Head of caudate nucleus (tissue), 42 donors: ENCODE measurements at regions not wholly inside any gene's neighbourhood (a gene's known extent, or its start where the extent isn't known, plus 50 kb on each side); places are given as distances from the start of the nearest gene placed in this dataset.

Experiments used
- DNase-seq, 42 donors: peaks; one replicate each; pipeline versions ENCODE4 v3.0.0 to v3.0.0-alpha.2; 2020 to 2021; ENCODE audit warnings: mixed read lengths in 7 of 42
- intact Hi-C: fragments of 100-400 bp; cut with DNase I; formaldehyde crosslinking; loops from one replicate; pipeline ENCODE4 v1.15.0; 2022

DNA sequence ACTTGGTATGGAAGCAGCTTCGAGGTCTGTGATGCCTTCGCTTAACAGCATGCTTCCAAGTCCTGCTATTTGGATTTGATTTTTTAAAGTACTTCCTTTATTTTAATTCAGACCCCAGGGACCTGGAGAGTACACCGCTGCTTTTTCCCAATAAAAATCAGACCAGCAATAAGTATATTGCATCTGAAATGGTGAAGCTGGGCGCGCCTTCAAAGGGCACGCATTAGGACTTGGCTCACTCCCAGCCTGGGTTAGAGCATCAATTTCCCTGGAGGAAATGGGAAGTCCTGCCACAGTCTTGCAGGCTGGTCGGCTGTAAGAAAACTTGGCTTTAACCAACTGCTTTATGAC lies 325.1 kb downstream of the RRAGC start:
- DNase-seq, result no peak
- intact Hi-C loops, result no loop called here

DNA sequence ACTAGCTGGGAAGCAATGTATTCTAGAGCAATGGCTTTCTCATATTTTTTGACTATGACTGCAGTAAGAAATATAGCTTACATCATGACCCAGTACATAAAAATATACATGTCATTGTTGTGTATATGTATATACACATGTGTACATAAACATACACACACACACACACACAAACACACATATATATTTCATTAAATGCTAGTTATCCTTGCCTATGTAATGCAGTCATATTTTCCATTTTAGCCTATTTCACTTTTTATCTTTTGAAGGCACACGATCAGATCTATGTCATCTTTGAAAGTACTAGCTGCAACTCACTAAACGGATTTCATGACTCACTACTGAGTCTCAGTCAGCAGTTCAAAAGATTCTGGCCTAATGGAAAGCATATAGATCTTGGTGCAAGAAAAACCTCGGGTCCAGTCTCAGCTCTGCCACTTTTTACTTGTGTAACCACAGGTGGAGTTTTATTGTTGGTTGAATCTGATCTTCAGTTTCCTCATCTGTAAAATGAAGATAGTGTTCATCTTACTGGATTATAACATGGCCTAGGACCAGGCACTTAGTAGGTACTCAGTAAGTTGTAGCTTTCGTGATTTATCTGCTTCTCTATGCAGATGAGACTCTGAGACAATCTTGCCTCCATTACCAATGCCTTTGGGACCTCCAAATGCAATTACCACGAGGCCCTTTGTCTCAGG lies 325.6 kb downstream of the RRAGC start:
- intact Hi-C loops, result no loop called here

DNA sequence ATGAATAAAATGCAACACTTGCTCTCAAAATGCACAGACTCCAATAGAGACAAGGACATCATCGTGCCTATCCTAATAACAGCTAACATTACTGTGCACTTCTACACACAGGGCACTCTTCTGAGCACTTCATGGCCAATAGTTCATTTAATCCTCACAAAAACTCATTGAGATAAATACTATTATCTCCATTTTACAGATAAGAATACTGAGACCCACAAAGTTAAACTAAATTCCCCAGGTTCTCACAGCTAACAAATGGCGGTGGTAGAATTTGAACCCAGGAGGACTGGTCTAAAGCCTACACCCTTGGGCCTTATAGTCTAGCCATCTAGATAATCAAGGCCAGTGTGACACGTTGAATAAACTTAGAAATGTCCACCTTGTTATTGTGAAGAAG lies 328.6 kb downstream of the RRAGC start:
- DNase-seq, result no peak
- intact Hi-C loops, result no loop called here

More for the DNA sequence above, 325.6 kb downstream of the RRAGC start:
- DNase-seq, result no peak

DNA sequence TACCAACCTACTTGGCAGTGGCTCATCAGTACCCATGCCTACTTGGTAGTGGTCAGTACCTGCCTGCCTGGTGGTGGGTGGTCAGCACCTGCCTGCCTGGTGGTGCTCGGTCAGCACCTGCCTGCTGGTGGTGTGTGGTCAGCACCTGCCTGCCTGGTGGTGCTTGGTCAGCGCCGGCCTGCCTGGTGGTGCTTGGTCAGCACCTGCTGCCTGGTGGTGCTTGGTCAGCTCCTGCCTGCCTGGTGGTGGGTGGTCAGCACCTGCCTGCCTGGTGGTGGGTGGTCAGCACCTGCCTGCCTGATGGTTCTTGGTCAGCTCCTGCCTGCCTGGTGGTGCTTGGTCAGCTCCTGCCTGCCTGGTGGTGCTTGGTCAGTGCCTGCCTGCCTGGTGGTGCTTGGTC lies 329.6 kb downstream of the RRAGC start:
- no peak for DNase-seq
- intact Hi-C loops, result no loop called here

DNA sequence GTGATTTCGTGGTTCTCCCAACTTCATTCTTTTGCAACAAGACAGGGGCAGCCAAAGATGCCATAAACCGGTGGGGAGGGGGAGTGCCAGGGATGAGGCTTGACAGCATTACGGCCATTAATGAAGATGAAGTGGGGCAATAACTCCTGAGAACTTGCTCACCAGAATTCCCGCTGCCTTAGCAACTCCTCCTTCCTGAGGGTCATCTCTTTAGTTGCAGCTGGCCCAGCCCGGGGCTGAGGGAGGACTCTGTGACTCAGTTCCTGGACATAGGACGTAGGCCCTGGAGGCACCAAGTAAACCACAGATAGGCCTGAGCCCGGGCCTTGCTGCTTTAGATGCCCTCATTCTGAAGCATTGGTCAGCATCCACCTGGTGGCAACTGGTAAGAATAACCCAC lies 330.2 kb downstream of the RRAGC start:
- intact Hi-C loops, result no loop called here
- no peak for DNase-seq

DNA sequence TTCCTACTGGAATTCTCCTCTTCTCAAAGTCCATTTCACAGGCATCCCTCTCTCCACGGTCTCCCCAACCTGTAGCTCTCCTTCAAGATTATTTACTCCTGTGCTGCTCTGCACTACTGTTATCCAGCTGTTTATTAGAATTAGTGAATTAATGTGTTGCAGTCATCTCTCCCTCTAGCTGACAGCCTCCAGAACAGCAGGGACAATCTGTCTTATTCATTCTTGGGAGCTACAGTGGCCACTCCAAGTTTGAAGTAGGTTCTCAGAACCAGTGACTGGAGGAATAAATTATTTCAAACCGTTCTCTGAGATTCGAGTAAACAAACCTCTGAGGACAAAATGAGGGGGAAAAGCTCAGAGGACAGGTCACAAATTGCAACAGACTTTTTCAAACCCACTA lies 330.9 kb downstream of the RRAGC start:
- intact Hi-C loops, result no loop called here
- no peak for DNase-seq

DNA sequence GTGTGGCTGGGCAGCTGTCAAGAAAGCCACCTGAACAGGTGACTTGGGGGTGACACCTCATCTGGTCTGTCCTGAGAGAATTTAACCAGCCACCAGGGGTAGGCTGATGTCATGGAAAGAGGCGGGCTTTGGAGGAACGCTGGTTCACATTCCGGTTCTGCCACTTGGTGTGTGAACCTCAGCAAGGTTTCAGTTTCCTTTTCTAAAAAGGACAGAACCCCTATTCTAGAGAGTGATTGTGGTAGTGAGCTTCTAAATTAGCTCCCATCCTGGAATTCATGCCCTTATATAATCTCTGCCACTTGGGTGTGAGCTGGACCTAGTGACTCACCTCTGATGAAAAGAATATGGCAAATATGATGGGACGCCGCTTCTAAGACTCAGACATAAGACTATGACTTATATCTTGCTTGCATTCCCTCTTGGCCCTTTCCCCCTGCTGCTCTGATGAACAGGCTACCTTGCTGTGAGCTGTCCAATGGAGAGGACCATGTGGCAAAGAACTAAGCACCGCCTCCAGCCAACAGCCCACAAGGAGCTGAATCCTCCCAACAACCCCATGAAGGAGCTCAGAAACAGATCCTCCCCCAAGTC lies 332.1 kb downstream of the RRAGC start:
- no peak for DNase-seq
- intact Hi-C loops, result no loop called here

DNA sequence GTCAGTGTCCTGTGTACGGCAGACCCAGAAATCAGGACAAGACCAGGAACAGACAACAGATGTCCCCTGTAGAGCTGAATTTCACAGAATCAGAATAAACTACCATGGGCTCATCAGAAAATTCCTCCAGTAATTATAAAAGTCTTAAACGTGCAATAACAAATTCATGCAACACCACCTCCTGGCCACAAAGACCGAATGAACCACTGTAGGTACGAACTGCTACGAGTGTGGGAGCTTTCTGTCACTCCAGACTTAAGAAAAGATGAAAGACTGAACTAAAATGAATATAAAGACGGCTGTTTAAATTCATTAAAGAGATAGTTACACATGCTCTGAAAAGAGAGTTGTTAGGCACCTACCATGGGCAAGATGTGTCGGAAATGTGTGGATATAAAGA lies 333.5 kb downstream of the RRAGC start:
- no peak for DNase-seq
- intact Hi-C loops, result no loop called here

DNA sequence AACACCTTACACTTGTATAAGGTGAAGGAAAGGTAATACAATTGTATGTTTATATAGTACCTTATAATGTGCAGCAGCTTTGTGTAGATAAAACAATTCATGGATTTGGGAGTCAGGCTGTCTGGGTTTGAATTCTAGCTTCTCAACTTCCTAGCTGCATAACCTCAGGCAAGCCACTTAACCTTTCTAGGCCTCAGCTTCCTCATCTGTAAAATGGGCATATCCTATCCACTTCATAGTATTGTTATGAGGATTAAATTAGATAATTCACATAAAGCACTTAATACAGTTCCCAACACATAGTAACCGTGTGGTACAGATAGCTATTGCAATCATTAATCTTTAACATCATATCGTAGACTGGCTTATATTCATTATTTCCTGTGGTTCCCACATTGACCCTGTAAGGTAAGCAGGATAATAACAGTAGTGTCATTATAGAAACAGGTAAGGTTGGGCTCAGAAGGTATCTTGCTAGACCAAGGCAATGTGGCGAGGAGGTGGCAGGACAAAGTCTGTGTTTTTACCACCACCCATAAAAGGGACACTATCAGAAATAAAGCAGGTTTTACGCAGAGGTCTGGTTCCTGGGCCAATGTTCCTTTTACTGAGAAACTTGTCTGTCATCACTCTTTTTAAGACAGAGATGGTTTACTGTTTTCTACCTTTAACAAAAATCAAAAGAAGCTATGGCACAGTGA lies 334.1 kb downstream of the RRAGC start:
- intact Hi-C loops, result no loop called here
- no peak for DNase-seq

DNA sequence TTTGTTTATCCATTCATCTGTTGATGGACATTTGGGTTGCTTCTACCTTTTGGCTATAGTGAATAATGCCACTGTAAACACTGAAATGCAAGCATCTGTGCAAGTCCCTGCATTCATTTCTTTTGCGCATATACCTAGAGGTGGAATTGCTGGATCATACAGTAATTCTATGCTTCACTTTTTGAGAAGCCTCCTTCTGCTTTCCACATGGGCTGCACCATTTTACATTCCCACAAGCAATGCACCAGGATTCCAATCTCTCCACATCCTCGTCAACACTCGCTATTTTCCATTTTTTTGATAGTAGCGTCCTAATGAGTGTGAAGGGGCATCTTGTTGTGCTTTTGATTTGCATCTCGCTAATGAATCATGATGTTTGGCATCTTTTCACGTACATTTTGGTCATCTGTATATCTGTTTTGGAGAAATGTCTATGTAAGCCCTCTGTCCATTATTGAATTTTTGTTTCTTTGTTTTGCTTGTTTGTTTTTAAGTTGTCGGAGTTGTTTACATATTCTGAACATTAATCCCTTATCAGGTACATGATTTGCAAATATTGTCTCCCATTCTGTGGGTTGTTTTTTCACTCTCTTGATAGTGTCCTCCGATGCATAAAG lies 335.4 kb downstream of the RRAGC start:
- intact Hi-C loops, result no loop called here

DNA sequence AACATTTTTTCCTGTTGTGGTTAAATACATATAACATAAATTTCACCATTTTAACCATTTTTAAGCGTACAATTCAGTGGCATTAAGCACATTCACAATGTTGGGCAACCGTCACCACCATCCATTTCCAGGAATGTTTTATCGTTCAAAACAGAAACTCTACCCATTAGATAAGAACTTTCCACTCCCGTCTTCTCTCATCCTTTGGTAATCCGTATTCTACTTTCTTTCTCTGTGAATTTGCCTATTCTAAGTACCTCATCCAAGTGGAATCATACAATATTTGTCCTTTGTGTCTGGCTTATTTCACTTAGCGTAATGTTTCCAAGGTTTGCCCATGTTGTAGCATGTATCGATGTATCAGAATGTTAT lies 336.0 kb downstream of the RRAGC start:
- DNase-seq, result no peak
- intact Hi-C loops, result no loop called here

More for the DNA sequence above, 335.4 kb downstream of the RRAGC start:
- DNase-seq, result no peak

DNA sequence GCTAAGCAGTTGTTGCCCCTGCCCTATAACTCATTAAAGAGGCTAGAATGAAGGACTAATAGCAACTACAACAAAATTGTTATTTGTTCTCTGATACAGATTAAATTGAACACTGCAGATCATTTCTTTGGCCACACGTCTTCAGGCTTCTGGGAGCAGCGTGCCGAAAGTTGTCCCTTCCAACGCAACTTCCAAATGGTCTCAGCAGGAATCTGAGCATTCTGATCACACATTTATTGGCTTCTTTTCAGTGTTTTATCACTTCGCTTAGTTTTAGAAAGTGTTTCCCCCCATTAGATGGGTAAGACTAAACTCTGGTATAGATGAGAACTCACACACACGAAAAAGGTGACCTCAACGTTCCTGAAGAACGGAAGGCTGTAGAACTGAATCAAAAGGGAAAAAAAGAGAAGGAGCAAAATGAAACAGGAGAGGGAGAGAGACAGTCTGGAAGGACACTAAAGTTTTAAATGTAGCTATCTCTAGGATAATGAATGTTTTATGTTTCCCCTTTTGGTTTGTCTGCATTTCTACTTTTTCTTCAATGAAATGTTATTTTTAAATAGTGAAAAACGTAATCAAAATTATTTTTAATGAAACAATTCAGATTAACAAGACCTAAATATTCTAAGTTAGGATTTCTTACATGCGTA lies 336.5 kb downstream of the RRAGC start:
- no peak for DNase-seq
- intact Hi-C loops, result no loop called here

DNA sequence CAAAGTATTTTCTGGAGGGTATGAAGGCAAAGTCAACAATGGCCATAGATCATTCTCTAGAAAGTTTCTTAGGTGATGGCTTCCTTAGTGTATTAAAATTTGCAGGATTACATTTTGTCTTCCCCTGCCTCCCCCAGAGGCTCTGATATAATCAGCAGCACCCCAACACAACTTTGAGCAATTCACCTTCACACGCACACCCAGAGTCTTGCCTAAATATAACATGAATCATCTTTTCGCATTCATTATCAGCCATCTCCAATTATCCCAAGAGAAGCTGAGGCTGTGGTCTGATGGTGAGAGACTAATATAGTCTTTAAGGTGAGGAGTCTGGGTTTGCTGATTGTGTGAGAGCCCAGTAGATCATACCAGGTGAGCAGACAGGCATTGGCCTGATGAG lies 343.0 kb downstream of the RRAGC start:
- intact Hi-C loops, result no loop called here

DNA sequence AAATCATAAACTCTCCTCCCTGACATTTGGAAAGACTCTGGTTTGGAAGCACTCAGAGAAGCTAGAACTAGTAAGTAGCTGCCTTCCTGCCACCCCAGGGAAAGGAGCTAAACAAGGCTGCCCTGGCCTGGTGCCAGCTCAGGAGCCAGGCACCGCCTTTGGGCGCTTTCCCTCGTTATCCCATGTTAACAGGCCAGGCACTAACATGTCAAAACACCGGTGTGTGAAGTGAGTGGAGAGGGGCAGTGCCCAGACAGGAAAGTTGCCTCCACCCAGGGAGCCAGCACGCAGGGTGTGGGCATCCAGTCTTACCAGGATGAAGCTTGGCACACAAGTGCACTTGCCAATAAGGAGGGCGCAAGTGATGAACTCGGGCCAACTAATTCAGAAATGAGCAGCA lies 346.8 kb downstream of the RRAGC start:
- intact Hi-C loops, result no loop called here
- no peak for DNase-seq

More for the DNA sequence above, 343.0 kb downstream of the RRAGC start:
- DNase-seq, result peak in 10 of 42 donors; percentile 9 to 56 (median 20)

DNA sequence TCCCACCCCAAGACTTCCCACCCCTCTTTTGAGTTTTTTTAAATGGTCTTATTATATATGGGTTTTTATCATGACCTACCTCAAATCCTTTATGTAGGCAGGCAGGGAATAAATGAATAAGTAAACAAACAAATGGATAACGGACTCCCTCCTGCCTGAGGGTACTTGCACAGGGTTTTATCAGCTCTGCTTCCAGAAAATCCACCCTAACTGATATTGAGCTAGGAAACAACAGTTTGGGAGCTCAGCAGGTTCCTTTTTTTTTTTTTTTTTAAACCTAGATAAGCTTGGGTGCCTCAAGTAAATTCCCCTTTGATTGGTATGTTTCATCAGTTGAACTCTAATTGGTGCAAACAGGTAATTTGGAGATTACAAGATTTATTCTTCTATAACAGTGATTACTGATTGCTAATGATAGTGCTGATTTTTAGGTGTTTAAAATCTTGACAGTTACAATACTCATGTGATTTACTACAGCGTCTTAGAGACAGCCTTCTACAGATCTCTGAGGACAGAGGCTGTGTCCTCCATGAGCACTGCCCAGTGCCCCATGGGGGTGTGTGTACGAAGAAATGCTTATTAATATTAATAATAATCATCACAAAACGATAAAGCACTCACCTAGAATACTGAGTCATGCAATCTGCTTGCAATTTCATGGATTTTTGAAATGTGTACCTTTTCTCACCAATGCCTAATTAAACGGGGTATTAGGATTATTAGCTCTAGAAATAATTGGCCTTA lies 347.4 kb downstream of the RRAGC start:
- no peak for DNase-seq
- intact Hi-C loops, result no loop called here

DNA sequence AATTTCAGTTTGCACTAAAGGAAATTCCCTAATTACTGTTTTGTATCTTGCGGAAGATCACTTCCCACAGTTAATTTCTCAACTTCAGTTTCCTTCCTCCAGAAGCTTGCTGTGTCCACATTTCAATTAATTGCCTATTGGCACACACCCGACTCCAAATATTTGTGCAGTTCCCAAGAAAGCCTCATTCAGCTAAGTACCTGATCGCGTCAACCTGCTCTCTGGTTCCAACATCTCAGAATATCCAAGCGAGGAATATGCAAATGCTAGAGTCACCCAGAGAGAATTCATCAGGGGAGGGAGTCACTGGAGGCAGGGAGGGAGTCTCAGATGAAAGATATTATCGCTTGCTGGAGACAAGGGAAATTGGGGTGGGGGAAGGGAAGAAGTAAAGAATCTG lies 351.3 kb downstream of the RRAGC start:
- DNase-seq, result no peak
- intact Hi-C loops, result no loop called here

DNA sequence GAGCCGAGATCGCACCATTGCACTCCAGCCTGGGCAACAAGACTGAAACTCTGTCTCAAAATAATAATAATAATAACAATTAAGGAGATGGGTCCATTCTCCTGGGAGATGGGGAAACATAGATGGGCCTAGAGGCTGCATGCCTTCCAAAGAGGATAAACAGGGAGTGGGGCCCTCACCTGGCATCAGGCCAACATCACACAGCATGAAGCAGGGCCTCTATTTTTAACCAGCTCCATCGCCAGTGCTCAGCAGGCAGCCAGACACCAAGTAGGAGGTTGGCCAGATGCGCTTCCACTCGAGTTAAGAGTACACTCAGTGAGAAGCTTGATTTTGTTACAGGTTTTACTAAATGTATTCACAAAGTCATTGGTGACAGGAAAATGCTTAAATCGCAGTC lies 352.0 kb downstream of the RRAGC start:
- DNase-seq, result no peak
- intact Hi-C loops, result no loop called here

DNA sequence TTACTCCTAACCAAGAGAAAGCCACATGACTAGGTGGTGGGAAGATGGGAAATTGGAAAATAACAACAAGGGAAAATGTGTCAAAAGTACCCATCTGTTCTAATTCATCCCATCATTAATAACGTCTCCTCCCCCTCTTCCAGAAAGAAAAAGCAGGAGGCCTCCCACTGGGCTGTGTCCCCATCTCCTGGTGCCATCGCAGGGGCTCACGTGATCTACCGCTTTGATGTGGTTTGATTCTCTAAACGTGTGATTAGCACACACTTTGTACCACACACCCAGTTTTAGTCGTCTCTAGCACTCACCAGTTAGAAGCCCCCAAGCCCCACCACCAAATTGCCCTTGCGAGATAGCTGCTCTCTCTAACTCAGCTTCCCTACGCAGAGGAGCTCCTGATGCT lies 353.6 kb downstream of the RRAGC start:
- no peak for DNase-seq
- intact Hi-C loops, result no loop called here

DNA sequence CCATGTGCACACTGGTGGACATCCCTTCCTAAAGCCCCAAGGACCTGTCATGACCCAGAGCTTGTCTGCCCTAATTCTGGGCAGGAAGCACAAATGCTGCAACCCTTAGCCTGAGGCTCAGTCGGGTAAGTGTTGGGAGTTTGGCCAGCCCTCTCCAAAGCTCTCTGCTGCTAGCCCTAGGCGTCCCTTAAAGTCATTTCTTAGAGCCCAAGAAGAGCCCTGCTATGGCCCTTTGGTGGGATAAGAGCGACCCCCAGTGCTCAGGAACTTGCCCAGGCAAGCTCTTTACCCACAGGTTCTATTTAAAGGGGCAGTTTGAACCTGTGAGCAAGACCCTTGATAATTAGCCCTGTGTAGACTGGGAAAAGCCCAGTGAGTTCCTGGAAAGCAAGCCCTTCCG lies 356.8 kb downstream of the RRAGC start:
- intact Hi-C loops, result no loop called here
- DNase-seq, result no peak
